ENCODE measurements at regions not wholly inside any gene's neighbourhood (a gene's known extent, or its start where the extent isn't known, plus 50 kb on each side); places are given as distances from the start of the nearest gene placed in this dataset.

DNA sequence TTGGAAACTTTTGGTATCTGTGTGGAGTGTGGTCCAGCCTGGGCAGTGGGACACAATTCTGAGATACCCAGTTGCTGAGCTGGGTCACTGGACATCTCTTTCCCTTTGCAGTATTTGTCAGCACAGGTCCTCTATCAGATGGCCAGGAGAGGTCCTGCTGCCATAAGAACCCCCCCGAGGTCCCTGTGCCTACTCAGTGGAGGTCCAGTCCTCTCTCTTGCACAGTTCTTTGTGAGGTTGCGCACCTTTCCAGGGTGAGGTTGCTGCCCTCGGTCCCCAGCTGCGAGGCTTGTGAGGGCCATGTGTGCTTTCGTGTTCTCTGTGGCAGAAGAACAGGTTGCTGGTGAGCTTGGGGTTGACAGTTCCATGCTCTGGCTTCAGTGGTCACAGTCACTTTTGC, 320.6 kb downstream of the QKI start:
- TF ChIP-seq, protein P1, sequence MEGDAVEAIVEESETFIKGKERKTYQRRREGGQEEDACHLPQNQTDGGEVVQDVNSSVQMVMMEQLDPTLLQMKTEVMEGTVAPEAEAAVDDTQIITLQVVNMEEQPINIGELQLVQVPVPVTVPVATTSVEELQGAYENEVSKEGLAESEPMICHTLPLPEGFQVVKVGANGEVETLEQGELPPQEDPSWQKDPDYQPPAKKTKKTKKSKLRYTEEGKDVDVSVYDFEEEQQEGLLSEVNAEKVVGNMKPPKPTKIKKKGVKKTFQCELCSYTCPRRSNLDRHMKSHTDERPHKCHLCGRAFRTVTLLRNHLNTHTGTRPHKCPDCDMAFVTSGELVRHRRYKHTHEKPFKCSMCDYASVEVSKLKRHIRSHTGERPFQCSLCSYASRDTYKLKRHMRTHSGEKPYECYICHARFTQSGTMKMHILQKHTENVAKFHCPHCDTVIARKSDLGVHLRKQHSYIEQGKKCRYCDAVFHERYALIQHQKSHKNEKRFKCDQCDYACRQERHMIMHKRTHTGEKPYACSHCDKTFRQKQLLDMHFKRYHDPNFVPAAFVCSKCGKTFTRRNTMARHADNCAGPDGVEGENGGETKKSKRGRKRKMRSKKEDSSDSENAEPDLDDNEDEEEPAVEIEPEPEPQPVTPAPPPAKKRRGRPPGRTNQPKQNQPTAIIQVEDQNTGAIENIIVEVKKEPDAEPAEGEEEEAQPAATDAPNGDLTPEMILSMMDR (IDR thresholded peaks at IDR 0.05), result no peak
- no peak for TF ChIP-seq POLR2AphosphoS5 (IDR thresholded peaks at IDR 0.05)

Data from esophagus muscularis mucosa (tissue), 3 donors.